HEK293 (cell line): ENCODE measurements at regions not wholly inside any gene's neighbourhood (a gene's known extent, or its start where the extent isn't known, plus 50 kb on each side); places are given as distances from the start of the nearest gene placed in this dataset.

Experiments used
- ZNF416 ChIP-seq: fragments of 450-650 bp; formaldehyde crosslinking; IDR thresholded peaks from 2 replicates; pipeline ENCODE4 v1.5.1; 2016; ENCODE audit warnings: missing biosample characterization, missing genetic modification characterization
- ZNF510 ChIP-seq: fragments of 450-650 bp; formaldehyde crosslinking; IDR thresholded peaks from 2 replicates; pipeline ENCODE4 v1.5.1; 2018; ENCODE audit warnings: mild to moderate bottlenecking, missing genetic modification characterization, missing biosample characterization; ENCODE audit not compliant: insufficient replicate concordance

DNA sequence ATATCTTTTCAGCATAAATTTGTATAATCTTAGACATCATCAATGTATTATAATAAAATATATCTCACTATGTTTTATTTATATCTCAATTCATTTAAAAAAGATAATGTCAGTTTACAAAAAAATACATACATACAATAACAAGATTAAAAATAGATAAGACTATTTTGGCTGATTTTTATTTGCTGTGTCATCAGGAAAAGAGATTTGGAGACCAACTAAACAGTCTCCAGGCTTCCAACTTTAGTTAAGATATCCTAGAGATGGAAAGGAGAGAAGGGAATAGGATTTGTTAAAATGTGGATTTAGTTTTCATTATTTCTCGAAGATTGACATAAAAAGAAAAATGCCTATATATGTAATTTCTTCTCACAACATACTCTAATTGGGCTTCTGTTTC is 433.8 kb upstream of the TOM1L1 start:
- TF ChIP-seq ZNF416 (tag by site-specific recombination) (no peak), ZNF510 (no peak)
